Right hindlimb (tissue), 1 donor: ENCODE measurements at regions not wholly inside any gene's neighbourhood (a gene's known extent, or its start where the extent isn't known, plus 50 kb on each side); places are given as distances from the start of the nearest gene placed in this dataset.
"Not testable (repeated sequence)": the region's sequence is repeated elsewhere in the genome, so short reads cannot be mapped to it uniquely, and the experiment has no call there.

Source experiments
- DNase-seq: peaks from one replicate; pipeline ENCODE4 v3.0.0-alpha.2; 2018

- no peak for DNase-seq
Measured at GRCh38 chr5:159797261-159797970, 118.9 kb upstream of the ADRA1B start.

GRCh38 chr5:159799701-159800100 lies 116.6 kb upstream of the ADRA1B start:
- DNase-seq, result no peak

GRCh38 chr5:159800131-159800840 lies 116.0 kb upstream of the ADRA1B start:
- DNase-seq, result no peak

- no peak for DNase-seq
Measured at GRCh38 chr5:159801303-159801702, 115.0 kb upstream of the ADRA1B start.

GRCh38 chr5:159802661-159803060 lies 113.6 kb upstream of the ADRA1B start:
- DNase-seq, result no peak

GRCh38 chr5:159804121-159804520 lies 112.2 kb upstream of the ADRA1B start:
- no peak for DNase-seq

- peak; percentile 53 for DNase-seq
Measured at GRCh38 chr5:159805021-159805420, 111.3 kb upstream of the ADRA1B start.

GRCh38 chr5:159807135-159807534 lies 109.1 kb upstream of the ADRA1B start:
- DNase-seq, result not testable (repeated sequence)

- DNase-seq, result no peak
Measured at GRCh38 chr5:159807586-159807985, 108.7 kb upstream of the ADRA1B start.

- DNase-seq, result no peak
Measured at GRCh38 chr5:159811712-159812111, 104.6 kb upstream of the ADRA1B start.

- DNase-seq, result not testable (repeated sequence)
Measured at GRCh38 chr5:159812759-159813158, 103.5 kb upstream of the ADRA1B start.

- DNase-seq, result no peak
Measured at GRCh38 chr5:159814222-159814621, 102.1 kb upstream of the ADRA1B start.

- no peak for DNase-seq
Measured at GRCh38 chr5:159814805-159815585, 101.3 kb upstream of the ADRA1B start.

- no peak for DNase-seq
Measured at GRCh38 chr5:159817262-159818029, 98.8 kb upstream of the ADRA1B start.

GRCh38 chr5:159819591-159820411 lies 96.5 kb upstream of the ADRA1B start:
- DNase-seq, result no peak

- DNase-seq, result no peak
Measured at GRCh38 chr5:159820692-159821091, 95.6 kb upstream of the ADRA1B start.

- no peak for DNase-seq
Measured at GRCh38 chr5:159821461-159821940, 94.8 kb upstream of the ADRA1B start.

GRCh38 chr5:159824188-159825161 lies 91.8 kb upstream of the ADRA1B start:
- DNase-seq, result no peak

GRCh38 chr5:159825551-159826051 lies 90.7 kb upstream of the ADRA1B start:
- DNase-seq, result peak; percentile 30
